ENCODE measurements at regions not wholly inside any gene's neighbourhood (a gene's known extent, or its start where the extent isn't known, plus 50 kb on each side); places are given as distances from the start of the nearest gene placed in this dataset.

DNA sequence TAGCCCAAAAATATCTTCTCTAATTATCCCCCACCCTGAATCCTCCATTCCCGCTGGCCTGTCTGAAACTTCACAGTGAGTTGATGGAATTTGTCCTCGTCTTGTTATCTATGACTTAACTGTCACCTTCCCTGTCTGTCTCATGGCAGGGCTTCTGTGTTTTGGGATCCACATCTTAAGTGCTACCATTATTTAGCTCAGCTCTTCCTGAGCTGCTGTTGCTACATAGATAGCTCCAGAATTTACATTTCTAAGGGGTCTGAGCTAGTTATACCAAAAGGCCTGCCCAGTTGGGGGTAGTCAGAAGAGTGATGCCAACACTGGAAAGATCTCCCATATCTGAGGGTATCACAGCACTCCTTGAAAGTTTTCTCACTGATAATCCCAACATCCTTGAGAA lies 57.0 kb upstream of the CDKN3 start:
- H3K79me2 ChIP-seq, result no peaks in the 10 kb centered on the region
- no peak overlapping the region for H2AFZ ChIP-seq
- H3K27ac ChIP-seq, result no peak overlapping the region
- no peaks in the 10 kb centered on the region for H3K27me3 ChIP-seq
- H3K4me2 ChIP-seq, result no peak overlapping the region
- no peaks in the 10 kb centered on the region for H4K20me1 ChIP-seq (ENCODE audit: insufficient read depth, poor library complexity, severe bottlenecking)
- no peak overlapping the region for H3K4me3 ChIP-seq
- H3K9me3 ChIP-seq (ENCODE audit: low read depth), result no peaks in the 10 kb centered on the region
- WGBS (ENCODE audit: low lambda C conversion rate, missing lambda C conversion rate), result 84% methylated on average over 2 of the region's 2 CpGs
- H3K4me1 ChIP-seq (ENCODE audit: insufficient read depth), result no peaks in the 10 kb centered on the region
- H3K36me3 ChIP-seq (replicated peaks; ENCODE audit: insufficient read depth, low read depth), result no peaks in the 10 kb centered on the region
- TF ChIP-seq EZH2phosphoT487 (IDR thresholded peaks at IDR 0.05; ENCODE audit: low read depth, severe bottlenecking, unreplicated experiment), result no peak
- no peak for TF ChIP-seq EZH2 (IDR thresholded peaks at IDR 0.05; ENCODE audit: borderline replicate concordance)
- TF ChIP-seq, protein P1, sequence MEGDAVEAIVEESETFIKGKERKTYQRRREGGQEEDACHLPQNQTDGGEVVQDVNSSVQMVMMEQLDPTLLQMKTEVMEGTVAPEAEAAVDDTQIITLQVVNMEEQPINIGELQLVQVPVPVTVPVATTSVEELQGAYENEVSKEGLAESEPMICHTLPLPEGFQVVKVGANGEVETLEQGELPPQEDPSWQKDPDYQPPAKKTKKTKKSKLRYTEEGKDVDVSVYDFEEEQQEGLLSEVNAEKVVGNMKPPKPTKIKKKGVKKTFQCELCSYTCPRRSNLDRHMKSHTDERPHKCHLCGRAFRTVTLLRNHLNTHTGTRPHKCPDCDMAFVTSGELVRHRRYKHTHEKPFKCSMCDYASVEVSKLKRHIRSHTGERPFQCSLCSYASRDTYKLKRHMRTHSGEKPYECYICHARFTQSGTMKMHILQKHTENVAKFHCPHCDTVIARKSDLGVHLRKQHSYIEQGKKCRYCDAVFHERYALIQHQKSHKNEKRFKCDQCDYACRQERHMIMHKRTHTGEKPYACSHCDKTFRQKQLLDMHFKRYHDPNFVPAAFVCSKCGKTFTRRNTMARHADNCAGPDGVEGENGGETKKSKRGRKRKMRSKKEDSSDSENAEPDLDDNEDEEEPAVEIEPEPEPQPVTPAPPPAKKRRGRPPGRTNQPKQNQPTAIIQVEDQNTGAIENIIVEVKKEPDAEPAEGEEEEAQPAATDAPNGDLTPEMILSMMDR (IDR thresholded peaks at IDR 0.05; ENCODE audit: poor library complexity), result no peak
- no peaks in the 10 kb centered on the region for H3K9me2 ChIP-seq (replicated peaks; ENCODE audit: insufficient read depth)
- DNase-seq (ENCODE audit: low spot score), result no peak

DNA sequence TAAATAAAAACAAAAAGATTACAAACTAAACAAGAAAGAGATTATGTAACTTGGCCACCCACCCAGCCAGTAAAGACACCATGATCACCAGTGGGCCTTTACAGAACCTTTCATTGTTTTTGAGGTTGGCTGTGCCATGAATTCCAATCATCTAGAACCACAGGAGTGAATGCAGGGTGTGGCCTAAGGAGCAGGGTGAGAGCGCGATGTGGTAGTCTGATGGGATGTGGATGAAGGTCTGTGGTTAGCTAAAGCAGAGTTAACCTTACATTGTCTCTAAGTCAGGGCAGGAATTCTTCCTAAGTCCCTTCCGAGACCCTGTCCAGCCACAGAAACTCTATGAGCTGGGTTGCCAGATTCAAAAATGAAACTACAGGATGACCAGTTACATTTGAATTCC lies 54.0 kb upstream of the CDKN3 start:
- H3K4me2 ChIP-seq, result no peak overlapping the region
- no peaks in the 10 kb centered on the region for H3K36me3 ChIP-seq (replicated peaks; ENCODE audit: insufficient read depth, low read depth)
- no peaks in the 10 kb centered on the region for H3K9me2 ChIP-seq (replicated peaks; ENCODE audit: insufficient read depth)
- H3K4me3 ChIP-seq, result no peak overlapping the region
- no peaks in the 10 kb centered on the region for H3K79me2 ChIP-seq
- no peak overlapping the region for H2AFZ ChIP-seq
- H3K4me1 ChIP-seq (ENCODE audit: insufficient read depth), result no peaks in the 10 kb centered on the region
- no peaks in the 10 kb centered on the region for H3K27me3 ChIP-seq
- H4K20me1 ChIP-seq (ENCODE audit: insufficient read depth, poor library complexity, severe bottlenecking), result no peaks in the 10 kb centered on the region
- H3K9me3 ChIP-seq (ENCODE audit: low read depth), result no peaks in the 10 kb centered on the region
- no peak overlapping the region for H3K27ac ChIP-seq
- no peak for DNase-seq (ENCODE audit: low spot score)
- TF ChIP-seq EZH2 (IDR thresholded peaks at IDR 0.05; ENCODE audit: borderline replicate concordance) (no peak), EZH2phosphoT487 (IDR thresholded peaks at IDR 0.05; ENCODE audit: low read depth, severe bottlenecking, unreplicated experiment) (no peak)
- TF ChIP-seq, protein P1 (IDR thresholded peaks at IDR 0.05; ENCODE audit: poor library complexity), result no peak
- WGBS (ENCODE audit: low lambda C conversion rate, missing lambda C conversion rate), result 97% methylated on average over 3 of the region's 3 CpGs

DNA sequence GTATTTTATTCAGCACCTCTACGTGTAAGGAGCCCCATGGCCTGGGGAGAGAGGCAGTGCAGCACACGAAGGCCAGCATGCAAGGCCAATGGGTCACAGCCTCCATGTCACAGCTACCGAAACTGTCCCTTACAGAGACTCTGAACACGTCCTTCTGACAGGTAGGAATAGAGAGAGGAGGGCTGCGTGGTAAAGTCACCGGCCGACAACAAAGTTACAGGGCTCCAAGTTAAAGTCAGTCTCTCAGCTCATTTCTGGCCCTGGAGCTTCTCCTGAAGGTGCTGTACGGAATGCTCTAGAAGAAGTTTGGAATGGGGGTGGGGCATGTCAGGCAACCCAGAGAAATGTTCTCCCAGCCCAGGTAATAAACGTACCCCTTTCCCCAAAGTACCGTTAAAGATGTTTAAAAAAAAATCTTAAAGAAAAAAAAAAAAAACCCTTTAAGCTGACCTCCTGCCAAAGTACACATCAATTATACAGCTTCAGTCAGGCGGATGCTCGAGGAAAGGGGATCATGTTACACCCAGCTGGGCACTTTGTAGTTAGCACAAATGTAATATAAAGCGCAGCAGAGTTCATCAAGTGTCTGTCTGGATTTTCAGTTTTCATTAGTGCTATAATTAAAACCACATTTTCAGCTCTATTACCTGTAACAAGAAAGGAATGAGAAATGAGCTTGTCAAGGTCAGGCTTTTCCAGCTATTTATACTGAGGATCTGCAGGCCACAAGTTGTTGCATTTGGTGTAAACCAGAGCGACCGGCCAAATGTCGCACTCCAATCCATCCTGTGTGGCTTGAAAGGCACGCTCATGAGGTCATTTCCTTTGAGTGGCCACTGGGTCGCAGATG lies 53.3 kb upstream of the CDKN3 start:
- DNase-seq (ENCODE audit: low spot score), result no peak
- Histone ChIP-seq H3K4me3 (no peak overlapping the region), H3K27me3 (no peaks in the 10 kb centered on the region), H3K9me2 (replicated peaks; ENCODE audit: insufficient read depth) (no peaks in the 10 kb centered on the region), H3K4me2 (no peak overlapping the region), H3K9me3 (ENCODE audit: low read depth) (no peaks in the 10 kb centered on the region), H3K36me3 (replicated peaks; ENCODE audit: insufficient read depth, low read depth) (no peaks in the 10 kb centered on the region), H3K4me1 (ENCODE audit: insufficient read depth) (no peaks in the 10 kb centered on the region), H2AFZ (no peak overlapping the region), H3K27ac (no peak overlapping the region), H4K20me1 (ENCODE audit: insufficient read depth, poor library complexity, severe bottlenecking) (no peaks in the 10 kb centered on the region), H3K79me2 (no peaks in the 10 kb centered on the region)
- 59% methylated on average over 18 of the region's 18 CpGs for WGBS (ENCODE audit: low lambda C conversion rate, missing lambda C conversion rate)
- no peak for TF ChIP-seq EZH2phosphoT487 (IDR thresholded peaks at IDR 0.05; ENCODE audit: low read depth, severe bottlenecking, unreplicated experiment)
- TF ChIP-seq, protein P1 (IDR thresholded peaks at IDR 0.05; ENCODE audit: poor library complexity), result no peak
- TF ChIP-seq EZH2 (IDR thresholded peaks at IDR 0.05; ENCODE audit: borderline replicate concordance), result no peak

Data from hepatocyte (in vitro differentiated cells).